WTC11 (cell line): ENCODE measurements at regions not wholly inside any gene's neighbourhood (a gene's known extent, or its start where the extent isn't known, plus 50 kb on each side); places are given as distances from the start of the nearest gene placed in this dataset.

Source experiments
- GRHL2 ChIP-seq: fragments of 250-450 bp; sonication (Bioruptor Pico); IDR thresholded peaks from 2 replicates; pipeline ENCODE4 v1.8.0; 2022; ENCODE audit warnings: mild to moderate bottlenecking, moderate library complexity; ENCODE audit not compliant: insufficient replicate concordance, severe bottlenecking
- ZNF317 ChIP-seq: sonication (generic); formaldehyde crosslinking; IDR thresholded peaks from 2 replicates; pipeline ENCODE4 v1.8.1; 2023; ENCODE audit warnings: low read depth, mild to moderate bottlenecking, moderate library complexity, missing genetic modification reagents, borderline replicate concordance
- TF ChIP-seq, protein P1 (sequence below): sonication (generic); formaldehyde crosslinking; IDR thresholded peaks from 2 replicates; pipeline ENCODE4 v1.8.1; 2023; ENCODE audit warnings: mild to moderate bottlenecking, missing genetic modification reagents, moderate library complexity

DNA sequence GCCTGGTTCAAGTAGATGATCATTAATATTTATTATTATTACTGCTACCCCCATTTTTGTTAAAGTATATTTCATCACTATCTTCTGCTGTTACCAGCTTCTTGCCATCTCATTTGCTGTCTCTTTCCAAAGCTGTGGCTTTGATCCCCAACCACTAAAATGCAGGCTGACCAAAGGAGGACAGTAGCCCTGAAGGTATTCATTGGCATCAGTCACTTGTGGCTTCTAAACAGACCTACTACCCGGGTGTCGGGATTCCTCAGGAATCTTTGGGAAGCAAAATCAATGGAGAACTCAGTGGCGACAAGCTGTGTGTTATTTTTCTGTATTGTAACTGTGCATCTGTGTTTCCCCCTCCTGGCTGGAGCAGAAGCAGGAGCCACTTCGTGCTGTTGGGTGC, 379.2 kb upstream of the ERCC4 start:
- TF ChIP-seq GRHL2 (no peak), ZNF317 (CRISPR knock-in tag) (no peak)
- TF ChIP-seq, protein P1, sequence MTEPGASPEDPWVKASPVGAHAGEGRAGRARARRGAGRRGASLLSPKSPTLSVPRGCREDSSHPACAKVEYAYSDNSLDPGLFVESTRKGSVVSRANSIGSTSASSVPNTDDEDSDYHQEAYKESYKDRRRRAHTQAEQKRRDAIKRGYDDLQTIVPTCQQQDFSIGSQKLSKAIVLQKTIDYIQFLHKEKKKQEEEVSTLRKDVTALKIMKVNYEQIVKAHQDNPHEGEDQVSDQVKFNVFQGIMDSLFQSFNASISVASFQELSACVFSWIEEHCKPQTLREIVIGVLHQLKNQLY (CRISPR knock-in tag), result no peak
